ENCODE measurements at regions not wholly inside any gene's neighbourhood (a gene's known extent, or its start where the extent isn't known, plus 50 kb on each side); places are given as distances from the start of the nearest gene placed in this dataset.

DNA sequence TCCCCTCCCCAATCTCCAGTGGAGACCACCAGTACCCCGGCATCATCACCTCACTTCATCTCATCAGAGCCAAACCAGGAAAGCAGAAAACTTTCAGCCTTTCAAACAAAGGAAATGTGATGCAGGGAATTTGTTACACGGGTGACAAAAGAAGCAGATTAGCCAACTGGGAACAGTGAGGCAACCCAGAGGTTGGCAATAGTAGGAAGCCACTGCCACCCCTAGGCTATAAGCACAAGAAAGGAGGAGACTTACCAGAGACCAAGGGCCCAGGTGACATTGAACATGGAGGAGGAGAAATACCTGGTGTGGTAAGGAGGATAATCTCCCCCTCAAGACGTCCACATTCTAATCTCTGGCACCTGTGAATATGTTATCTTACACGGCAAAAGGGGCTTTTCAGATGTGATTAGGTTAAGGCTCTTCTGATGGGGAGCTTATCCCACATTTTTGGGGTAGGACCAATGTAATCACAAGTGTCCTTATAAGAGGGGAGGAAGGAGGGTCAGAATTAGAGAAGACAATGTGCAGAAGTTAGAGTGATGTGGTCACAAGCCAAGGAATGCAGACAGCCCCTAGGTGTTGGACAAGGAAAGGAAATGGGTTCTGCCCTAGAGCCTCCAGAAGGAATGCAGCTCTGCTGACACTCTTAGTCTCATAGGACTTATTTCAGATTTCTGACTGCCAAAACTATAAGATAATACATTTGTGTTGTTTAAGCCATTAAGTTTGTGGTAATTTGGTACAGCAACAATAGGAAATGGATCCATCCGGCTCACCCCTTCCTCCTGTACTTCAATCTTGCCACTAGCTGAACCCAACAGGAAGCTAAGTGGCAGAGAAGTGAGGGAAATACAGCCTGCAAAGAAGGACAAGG, 83.6 kb upstream of the VAV3 start:
- CTCF ChIA-PET (ENCODE audit: unreplicated experiment), result no interaction called here
- H4K20me1 ChIP-seq (ENCODE audit: insufficient read depth, low read length), result no peaks in the 10 kb centered on the region
- no peaks in the 10 kb centered on the region for H3K36me3 ChIP-seq (ENCODE audit: insufficient read depth, low read length)
- intact Hi-C loops (cut with micrococcal nuclease; ENCODE audit: unreplicated experiment), result no loop called here
- H3K4me3 ChIP-seq (ENCODE audit: low read depth, low read length, poor library complexity, severe bottlenecking), result no peak overlapping the region
- no peaks in the 10 kb centered on the region for H3K9me2 ChIP-seq (ENCODE audit: insufficient read depth, low read length)
- BruUV-seq (replicated peaks), result no TSS peak
- no peaks in the 10 kb centered on the region for H3K9me3 ChIP-seq (ENCODE audit: low read length)
- TF ChIP-seq, protein P1, sequence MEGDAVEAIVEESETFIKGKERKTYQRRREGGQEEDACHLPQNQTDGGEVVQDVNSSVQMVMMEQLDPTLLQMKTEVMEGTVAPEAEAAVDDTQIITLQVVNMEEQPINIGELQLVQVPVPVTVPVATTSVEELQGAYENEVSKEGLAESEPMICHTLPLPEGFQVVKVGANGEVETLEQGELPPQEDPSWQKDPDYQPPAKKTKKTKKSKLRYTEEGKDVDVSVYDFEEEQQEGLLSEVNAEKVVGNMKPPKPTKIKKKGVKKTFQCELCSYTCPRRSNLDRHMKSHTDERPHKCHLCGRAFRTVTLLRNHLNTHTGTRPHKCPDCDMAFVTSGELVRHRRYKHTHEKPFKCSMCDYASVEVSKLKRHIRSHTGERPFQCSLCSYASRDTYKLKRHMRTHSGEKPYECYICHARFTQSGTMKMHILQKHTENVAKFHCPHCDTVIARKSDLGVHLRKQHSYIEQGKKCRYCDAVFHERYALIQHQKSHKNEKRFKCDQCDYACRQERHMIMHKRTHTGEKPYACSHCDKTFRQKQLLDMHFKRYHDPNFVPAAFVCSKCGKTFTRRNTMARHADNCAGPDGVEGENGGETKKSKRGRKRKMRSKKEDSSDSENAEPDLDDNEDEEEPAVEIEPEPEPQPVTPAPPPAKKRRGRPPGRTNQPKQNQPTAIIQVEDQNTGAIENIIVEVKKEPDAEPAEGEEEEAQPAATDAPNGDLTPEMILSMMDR (conservative IDR thresholded peaks at IDR 0.05; ENCODE audit: low read length), result no peak
- no peak for TF ChIP-seq EZH2phosphoT487 (IDR thresholded peaks at IDR 0.05; ENCODE audit: borderline replicate concordance, low read depth, low read length)
- H3K4me2 ChIP-seq (ENCODE audit: low read length), result no peak overlapping the region
- POLR2A ChIA-PET, result interaction anchor here (0.5 to 0.7 kb wide), 2 partner anchors 297 to 663 kb away, joined by 3 read pairs; no protein-coding TSS in a partner anchor
- no peak for DNase-seq (ENCODE audit: low spot score)
- H3K79me2 ChIP-seq (ENCODE audit: insufficient read depth, low read depth, low read length), result no peaks in the 10 kb centered on the region
- peaks cover 11% of the 10 kb centered on the region for H3K4me1 ChIP-seq (ENCODE audit: insufficient read depth, low read length, poor library complexity, severe bottlenecking)
- no peak overlapping the region for H3K27ac ChIP-seq (ENCODE audit: low read depth, low read length, poor library complexity, severe bottlenecking)
- H2AFZ ChIP-seq (ENCODE audit: low read length), result no peak overlapping the region

DNA sequence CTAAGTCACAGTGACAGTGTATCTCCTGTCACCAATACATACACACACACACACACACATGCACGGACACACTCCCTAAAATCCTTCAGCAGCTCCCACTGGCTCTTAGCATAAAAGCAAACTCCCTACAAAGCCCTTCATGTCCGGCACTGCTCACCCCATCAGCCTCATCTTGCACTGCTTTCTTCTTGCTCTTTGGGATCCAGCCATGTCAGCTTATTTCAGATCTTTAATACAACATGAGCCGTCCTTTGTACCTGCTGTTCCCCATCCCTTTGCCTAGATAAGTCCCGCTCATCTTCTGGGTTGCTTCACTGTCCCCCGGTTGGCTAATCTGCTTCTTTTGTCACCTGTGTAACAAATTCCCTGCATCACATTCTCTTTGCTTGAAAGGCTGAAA, 82.1 kb upstream of the VAV3 start:
- Histone ChIP-seq H2AFZ (ENCODE audit: low read length) (no peak overlapping the region), H3K36me3 (ENCODE audit: insufficient read depth, low read length) (no peaks in the 10 kb centered on the region), H3K9me2 (ENCODE audit: insufficient read depth, low read length) (no peaks in the 10 kb centered on the region), H3K79me2 (ENCODE audit: insufficient read depth, low read depth, low read length) (no peaks in the 10 kb centered on the region), H3K9me3 (ENCODE audit: low read length) (no peaks in the 10 kb centered on the region), H3K4me1 (ENCODE audit: insufficient read depth, low read length, poor library complexity, severe bottlenecking) (peaks cover 14% of the 10 kb centered on the region), H4K20me1 (ENCODE audit: insufficient read depth, low read length) (no peaks in the 10 kb centered on the region), H3K4me2 (ENCODE audit: low read length) (no peak overlapping the region), H3K27ac (ENCODE audit: low read depth, low read length, poor library complexity, severe bottlenecking) (no peak overlapping the region), H3K4me3 (ENCODE audit: low read depth, low read length, poor library complexity, severe bottlenecking) (no peak overlapping the region)
- CTCF ChIA-PET (ENCODE audit: unreplicated experiment), result interaction anchor here (0.8 kb wide), 1 partner anchor 252 kb away, joined by 3 read pairs; no protein-coding TSS in a partner anchor
- intact Hi-C loops (cut with micrococcal nuclease; ENCODE audit: unreplicated experiment), result no loop called here
- no peak for TF ChIP-seq EZH2phosphoT487 (IDR thresholded peaks at IDR 0.05; ENCODE audit: borderline replicate concordance, low read depth, low read length)
- TF ChIP-seq, protein P1 (conservative IDR thresholded peaks at IDR 0.05; ENCODE audit: low read length), result no peak
- no peak for DNase-seq (ENCODE audit: low spot score)
- BruUV-seq (replicated peaks), result no TSS peak
- POLR2A ChIA-PET, result interaction anchor here (1.4 to 2.1 kb wide), 2 partner anchors 10 to 31 kb away, joined by 4 to 11 read pairs; no protein-coding TSS in a partner anchor

DNA sequence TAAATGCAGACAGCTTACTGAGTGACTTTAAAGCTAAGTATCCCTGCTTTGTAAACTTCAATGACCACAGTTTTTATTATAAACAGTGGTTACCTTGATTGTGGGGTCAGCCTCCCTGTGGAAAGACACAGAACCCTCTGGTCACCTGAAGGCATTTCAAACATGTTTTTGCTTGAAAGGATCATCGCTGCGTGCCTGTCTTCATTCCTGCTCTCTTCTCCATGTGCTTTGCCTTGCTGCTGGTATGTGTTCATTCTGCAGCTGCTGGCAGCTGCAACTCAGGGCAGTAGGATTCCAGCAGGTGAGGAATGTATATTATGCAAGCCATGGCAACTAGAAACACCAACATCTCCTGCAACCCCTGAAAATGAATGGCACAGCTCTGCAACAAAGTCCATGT, 81.0 kb upstream of the VAV3 start:
- no peak for TF ChIP-seq EZH2phosphoT487 (IDR thresholded peaks at IDR 0.05; ENCODE audit: borderline replicate concordance, low read depth, low read length)
- TF ChIP-seq, protein P1 (conservative IDR thresholded peaks at IDR 0.05; ENCODE audit: low read length), result no peak
- no peaks in the 10 kb centered on the region for H3K36me3 ChIP-seq (ENCODE audit: insufficient read depth, low read length)
- no TSS peak for BruUV-seq (replicated peaks)
- H3K9me2 ChIP-seq (ENCODE audit: insufficient read depth, low read length), result no peaks in the 10 kb centered on the region
- H3K4me3 ChIP-seq (ENCODE audit: low read depth, low read length, poor library complexity, severe bottlenecking), result no peak overlapping the region
- ChIA-PET CTCF (ENCODE audit: unreplicated experiment) (no interaction called here), POLR2A (interaction anchor here (0.6 to 2.1 kb wide), 4 partner anchors 9 to 89 kb away, joined by 3 to 11 read pairs (median 4); no protein-coding TSS in a partner anchor)
- no peaks in the 10 kb centered on the region for H3K79me2 ChIP-seq (ENCODE audit: insufficient read depth, low read depth, low read length)
- DNase-seq (ENCODE audit: low spot score), result no peak
- no peak overlapping the region for H2AFZ ChIP-seq (ENCODE audit: low read length)
- H3K9me3 ChIP-seq (ENCODE audit: low read length), result no peaks in the 10 kb centered on the region
- H3K27ac ChIP-seq (ENCODE audit: low read depth, low read length, poor library complexity, severe bottlenecking), result no peak overlapping the region
- H4K20me1 ChIP-seq (ENCODE audit: insufficient read depth, low read length), result no peaks in the 10 kb centered on the region
- intact Hi-C loops (cut with micrococcal nuclease; ENCODE audit: unreplicated experiment), result no loop called here
- H3K4me2 ChIP-seq (ENCODE audit: low read length), result no peak overlapping the region
- H3K4me1 ChIP-seq (ENCODE audit: insufficient read depth, low read length, poor library complexity, severe bottlenecking), result peaks cover 22% of the 10 kb centered on the region
